Hematopoietic multipotent progenitor cell (in vitro differentiated cells): ENCODE measurements at regions not wholly inside any gene's neighbourhood (a gene's known extent, or its start where the extent isn't known, plus 50 kb on each side); places are given as distances from the start of the nearest gene placed in this dataset.

Experiments used
- DNase-seq, 3 donors: peaks; one replicate each; pipeline ENCODE4 v3.0.0-alpha.2; 2011 to 2015; ENCODE audit warnings: low read depth in 2 of 3, low spot score in 2 of 3

DNA sequence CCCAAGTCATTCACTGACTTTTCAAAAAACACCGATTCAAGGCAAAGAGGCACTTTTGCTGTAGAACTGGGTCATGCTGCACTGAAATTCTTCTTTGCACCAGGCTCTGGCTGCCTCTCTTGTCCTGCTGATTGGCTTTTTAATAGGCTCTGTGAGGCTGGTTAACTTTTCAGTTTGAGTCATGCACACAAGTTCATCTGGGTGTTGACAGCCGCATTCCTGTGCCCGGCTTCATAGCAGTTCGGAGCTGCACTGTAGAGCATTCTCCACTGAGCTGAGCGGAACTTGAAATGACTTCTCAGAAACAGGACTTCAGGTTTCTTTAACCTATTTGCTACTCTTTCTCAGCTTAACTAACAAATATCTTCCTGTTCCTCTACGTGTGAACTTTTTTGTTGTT lies 978.3 kb downstream of the UQCRFS1 start:
- DNase-seq = no peak

DNA sequence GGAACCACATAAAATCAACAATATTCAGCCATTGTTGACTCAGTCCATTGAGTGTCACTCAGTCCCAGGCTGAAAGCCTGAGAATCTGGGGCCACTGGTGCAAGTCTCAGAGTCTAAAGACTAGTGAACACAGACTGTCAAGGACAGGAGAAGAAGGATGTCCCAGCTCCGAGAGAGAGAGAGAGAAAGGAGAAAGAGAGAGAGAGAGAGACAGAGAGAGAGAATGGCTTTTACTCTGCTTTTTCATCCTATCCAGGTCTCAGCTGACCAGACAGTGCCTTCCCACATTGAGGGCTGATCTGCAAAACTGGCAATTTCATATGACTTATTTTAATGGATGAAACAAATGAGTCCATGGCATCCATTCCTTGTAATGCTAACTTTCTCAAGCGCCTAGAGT lies 984.1 kb downstream of the UQCRFS1 start:
- no peak for DNase-seq

DNA sequence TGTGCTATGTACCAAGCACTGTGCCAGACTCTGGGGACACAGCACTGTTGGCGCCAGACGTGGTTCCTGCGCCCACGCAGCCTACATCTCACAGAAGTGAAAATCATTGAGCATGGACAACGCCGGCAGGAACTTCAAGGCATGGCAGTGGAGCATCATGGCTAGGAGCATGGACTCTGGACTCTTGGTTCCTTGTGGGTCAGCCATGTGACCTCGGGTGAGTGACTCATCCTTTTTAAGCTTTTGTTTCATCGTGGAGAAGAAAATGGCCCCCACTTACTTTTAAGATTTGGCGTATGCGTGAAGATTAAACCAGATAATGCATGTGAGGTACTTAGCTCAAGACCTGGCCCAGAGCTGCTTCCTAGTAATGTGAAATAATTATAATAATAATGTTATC lies 988.5 kb downstream of the UQCRFS1 start:
- DNase-seq = no peak

DNA sequence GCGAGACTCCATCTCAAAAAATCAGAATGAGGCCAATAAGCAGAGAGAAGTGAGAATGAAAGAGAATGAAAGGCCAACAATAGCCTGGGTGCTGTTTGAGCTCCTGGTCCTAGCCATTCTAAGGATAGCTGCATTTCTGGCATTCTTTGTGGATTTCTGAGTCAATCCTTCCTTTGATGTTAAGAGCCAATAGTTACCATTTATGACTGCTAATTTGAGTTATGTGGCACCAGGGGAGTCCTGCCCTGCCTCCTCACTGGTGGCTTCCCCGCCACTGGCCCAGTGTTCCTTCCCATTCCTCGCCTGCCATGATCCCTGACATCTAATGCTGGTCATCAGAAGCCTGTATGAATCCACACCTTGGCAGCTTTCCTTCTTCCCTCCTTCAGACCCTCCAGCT lies 991.2 kb downstream of the UQCRFS1 start:
- DNase-seq = no peak

DNA sequence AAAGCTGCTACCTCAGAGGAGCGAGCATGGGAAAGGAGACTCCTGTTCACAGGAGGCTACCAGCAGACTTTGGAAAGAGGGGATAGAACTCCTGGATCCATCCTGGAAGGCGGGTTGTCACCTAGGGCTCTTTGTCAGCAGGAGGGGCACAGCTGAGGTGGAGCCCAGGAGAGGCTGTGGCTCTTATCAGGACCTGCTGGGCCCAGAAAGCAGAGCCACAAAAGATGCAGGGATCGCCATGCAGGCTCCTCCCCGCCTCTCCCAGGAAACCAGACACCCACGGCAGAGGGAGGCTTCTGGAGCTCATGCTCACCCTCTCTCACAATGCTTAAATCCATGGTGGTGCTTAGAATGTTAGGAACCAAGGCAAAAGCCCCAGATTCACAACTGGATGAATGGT lies 994.2 kb downstream of the UQCRFS1 start:
- no peak for DNase-seq

DNA sequence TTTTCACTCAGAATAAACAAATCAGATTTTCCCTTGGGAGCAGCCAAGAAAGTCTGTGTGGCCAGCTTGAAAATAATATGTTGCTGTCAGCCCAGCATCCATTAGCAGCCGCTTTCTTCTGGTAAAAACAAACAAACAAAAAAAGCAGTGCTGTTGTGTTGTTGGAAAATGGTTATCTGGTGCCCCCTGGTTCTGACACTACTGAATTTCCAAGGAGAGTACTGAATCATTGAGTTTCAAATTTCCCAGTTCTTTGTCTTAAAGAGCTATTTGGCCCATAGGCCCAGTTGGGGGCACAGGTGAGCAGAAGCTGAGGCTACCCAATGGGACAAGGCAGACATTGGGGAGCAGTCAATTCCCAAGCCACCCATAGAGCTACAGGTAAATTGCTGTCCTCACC lies 995.9 kb downstream of the UQCRFS1 start:
- DNase-seq = no peak

DNA sequence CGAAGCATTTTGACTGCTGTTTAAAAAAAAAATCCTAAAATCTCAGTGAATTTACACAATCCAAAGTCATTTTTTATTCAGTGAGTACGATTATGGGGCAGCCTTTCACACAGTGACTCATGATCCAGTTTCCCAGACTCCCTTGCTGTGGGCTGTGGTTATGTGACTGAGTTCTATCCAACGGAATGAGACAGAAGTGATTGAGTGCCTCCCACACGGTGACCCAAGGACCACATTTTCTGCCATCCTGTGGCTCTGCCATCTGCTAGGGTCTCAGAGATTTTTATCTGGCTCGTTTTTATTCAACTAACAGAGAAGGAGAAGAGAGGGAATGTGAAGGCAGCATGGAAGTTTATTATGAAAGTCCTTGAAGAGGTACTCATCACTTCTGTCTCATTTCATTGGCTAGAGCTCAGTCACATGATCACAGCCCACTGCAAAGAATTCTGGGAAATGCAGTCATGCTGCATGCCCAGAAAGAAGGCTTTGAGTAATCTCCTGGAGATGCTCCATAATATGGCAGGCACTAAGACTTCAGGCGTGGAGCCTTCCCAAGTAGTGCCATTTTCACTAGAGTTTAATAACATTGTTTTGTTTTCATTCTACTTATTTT lies 999.4 kb downstream of the UQCRFS1 start:
- DNase-seq = no peak

DNA sequence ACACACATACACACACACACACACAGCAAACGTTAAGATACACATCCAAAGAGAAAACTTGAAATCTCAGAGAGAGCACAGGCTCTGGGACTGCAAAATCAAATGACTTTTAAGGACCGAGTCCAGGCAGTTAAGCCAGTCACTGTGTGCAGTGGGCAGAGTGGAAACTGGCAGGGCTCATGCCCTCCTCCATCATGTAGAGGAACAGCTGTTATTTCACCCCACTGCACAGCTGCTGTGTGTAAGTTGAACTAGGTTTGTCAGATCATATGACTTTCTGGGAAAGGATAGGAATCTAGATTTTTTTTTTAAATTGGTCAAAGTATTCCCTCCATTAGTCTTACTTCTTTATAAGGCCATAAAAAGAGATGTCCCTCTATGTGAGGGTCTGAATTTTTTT lies 1002.1 kb downstream of the UQCRFS1 start:
- no peak for DNase-seq

DNA sequence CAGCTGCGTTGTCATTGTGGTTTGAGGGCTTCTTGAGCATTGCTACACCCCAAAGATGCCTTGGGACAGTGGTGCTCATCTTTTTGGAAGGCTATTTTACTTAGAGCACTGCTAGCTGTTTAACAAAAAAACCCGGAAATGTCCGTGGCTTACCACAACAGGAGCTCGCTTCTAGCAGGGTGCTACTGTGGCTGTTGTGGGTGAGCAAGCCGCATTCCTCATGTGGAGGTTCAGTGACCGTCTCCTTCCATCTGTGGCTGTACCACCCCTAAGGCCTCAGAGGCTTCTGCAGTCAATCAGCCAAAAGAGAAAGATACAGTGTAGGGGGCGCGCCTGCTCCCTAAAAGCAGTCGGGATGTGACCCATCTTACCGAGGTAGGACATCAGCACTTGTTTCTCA lies 1004.2 kb downstream of the UQCRFS1 start:
- no peak for DNase-seq

DNA sequence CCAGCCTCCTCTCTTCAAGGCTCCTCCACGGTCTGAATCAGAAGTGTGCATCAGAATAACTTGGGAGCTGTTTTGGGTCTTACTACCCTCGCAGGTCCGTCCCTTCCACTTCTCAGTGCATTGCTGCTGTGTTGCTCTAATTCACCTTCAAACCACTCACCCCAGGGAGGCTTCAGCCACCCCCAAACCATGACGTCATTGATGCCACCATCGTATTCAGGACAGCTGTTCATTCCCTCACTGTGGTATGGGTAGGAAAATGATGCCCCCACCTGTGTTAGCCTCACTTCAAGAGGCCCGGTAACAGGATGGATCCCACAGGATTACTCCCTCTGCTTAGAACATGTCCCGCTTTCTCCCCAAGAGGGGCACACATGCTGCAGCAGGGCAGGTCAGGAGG lies 1005.7 kb downstream of the UQCRFS1 start:
- DNase-seq = no peak

DNA sequence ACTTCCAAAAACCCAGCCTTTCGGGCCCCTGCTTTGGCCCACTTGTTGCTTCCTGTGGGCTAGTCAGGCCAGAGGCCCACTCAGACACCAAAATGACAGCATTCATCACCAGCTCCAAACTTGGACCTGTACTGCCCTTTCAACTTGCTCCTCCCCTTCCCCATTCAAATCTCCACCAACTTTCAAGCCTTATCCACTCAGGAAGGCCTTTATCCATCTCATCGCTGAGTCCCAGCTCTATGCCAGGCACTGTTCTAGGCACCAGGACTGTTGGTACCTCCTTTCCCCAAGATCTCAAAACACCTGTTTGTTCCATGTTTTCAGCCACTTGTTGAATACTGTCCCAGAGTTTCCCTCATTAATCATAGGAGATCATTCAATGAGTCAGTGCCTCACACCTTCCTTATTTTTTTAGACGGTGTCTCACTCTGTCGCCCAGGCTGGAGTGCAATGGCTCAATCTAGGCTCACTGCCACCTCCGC lies 1011.4 kb downstream of the UQCRFS1 start:
- DNase-seq = no peak

DNA sequence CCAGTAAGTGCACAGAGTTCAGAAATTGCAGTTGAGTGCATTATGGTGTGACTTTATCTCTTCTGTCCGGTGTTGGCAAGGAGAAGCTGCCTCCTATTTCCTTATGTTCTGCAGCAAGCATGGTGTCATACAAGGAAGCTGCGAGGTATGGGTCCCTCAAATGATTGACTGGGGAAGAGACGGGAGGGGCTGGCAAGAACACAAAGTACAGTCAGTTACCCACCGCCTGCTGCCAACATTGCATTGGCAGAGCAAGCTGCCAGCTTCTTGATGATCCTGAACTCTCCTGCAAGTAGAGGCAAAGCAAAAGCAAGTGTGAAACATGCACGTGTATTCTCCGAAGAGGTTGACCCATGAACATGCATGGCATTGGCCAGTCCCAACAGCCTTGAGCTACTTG lies 1013.6 kb downstream of the UQCRFS1 start:
- DNase-seq = no peak

DNA sequence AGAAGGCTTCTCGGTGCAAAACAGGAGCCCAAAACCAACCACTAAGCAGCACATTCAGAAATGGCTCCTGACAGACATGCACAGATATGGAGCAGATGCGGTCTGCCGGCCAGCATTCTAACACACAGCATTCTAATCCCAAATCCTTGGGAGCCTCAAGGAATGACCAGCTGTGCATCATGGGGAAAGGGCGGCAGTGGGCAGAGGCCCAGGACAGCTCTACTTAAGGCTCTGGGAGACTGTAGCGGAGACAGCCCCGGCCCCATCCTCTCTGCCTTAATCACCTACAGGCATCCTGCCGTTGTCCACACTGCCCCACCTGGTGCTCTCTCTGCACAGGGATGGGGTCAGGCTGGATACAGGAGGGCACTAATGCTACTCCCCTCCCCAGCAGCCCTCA lies 1016.0 kb downstream of the UQCRFS1 start:
- DNase-seq = no peak

DNA sequence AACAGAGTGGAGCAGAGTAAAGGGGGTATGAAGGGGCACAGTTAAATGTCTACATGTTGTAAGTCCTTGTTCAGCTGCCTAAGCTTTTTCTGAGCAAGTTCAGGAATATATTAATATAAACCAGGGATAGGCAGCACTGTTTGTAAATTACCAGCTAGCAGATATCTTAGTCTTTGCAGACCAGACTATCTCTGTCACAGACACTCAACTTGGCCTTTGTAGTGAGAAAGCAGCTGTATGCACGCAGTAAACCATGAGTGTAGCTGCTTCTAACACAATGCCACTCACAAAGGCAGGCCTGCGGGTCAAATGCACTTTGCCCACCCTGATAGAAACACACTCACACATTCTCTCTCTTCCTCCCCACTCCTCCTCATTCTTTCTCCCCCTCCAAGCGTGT lies 1016.9 kb downstream of the UQCRFS1 start:
- DNase-seq = no peak

DNA sequence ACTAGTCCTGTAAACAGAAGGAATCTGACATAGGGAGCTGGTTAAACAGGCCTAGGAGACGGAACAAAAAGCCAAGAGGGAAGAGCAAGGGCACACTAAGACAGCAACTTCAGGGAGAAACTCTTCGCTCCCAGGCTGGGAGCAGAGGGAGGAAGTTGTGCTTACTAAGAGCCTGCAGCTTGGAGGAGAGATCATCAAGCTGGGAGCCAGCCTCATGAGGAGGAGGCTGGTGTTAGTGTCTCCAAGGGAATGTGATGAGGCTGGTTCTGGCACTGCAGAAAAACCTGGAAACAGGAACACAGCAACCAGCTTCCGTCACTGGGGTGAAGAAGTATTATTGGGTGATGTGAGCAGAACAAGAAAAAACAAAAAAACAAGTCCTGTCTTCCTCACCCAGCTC lies 1027.3 kb downstream of the UQCRFS1 start:
- DNase-seq = no peak

DNA sequence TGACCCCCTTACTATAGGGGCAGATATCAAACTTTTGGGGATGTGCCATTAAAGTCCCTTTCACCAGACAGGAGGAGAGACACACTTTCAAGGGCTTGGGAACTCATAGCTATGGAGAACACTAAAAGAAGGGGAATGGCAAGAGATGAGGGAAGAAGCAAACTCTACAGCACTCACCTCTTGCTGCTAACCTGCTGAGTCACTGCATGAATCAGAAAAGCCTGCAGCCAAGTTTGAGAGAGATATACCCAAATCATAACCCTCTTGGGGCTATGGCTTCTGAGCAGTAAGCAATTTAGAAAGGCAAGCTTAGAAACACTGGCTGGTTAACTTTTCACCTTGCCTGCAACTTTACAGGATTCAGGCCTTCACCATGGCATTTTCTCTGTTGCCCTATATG lies 1028.0 kb downstream of the UQCRFS1 start:
- no peak for DNase-seq

DNA sequence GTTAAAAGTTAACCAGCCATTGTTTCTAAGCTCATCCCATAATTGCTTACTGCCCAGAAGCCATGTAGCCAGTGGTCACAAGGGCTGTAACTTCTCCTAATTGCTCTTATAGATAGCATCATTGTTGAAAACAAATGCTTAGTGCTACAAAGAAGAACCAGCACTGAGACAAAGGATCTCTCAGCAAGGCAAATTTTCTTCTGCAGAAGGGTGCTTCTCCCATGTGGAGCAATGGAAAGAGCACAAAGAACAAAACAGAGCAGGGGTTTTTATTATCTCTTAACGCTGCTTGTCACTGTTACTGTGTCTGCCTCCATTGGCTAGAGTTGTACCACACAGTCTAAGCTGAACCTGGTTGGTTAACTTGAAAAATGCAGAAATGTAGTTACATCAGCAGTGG lies 1036.8 kb downstream of the UQCRFS1 start:
- no peak for DNase-seq

DNA sequence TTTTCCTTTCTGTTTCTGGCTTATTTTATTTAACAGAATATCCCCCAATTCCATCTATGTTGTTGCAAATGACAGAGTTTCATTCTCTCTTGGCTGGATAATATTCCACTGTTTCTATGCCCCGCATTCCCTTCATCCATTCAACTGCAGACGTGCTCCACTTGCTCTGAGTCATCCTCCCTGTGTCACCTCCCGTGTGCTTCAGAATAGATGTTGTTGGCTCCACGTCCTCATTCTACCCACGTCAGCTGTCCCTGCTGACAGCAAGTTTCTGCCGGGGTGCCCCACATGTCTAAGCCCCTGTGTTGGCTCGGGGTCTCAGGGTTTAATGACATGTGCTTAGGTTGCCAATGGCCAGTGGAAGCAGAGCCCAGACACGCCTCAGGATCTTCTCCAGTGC lies 1041.0 kb downstream of the UQCRFS1 start:
- no peak for DNase-seq

DNA sequence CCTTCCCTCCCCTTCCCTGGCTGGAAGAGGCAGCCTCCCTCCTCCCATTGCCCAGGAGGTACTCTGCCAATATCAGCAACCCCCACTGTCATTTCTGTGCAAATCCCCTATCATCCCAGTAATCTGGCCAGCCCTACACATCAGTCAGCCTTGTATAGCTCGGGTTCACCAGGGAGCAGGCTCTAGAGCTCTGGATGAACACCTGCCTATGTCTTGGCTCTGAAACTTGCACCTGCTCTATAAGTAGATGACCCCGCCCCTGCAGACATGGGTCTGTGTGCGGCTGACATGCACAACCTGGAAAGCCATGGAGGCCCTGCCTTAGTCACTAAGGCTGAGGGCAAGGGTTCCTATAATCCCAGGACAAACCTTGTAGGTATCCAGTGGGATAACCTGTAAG lies 1042.9 kb downstream of the UQCRFS1 start:
- no peak for DNase-seq

DNA sequence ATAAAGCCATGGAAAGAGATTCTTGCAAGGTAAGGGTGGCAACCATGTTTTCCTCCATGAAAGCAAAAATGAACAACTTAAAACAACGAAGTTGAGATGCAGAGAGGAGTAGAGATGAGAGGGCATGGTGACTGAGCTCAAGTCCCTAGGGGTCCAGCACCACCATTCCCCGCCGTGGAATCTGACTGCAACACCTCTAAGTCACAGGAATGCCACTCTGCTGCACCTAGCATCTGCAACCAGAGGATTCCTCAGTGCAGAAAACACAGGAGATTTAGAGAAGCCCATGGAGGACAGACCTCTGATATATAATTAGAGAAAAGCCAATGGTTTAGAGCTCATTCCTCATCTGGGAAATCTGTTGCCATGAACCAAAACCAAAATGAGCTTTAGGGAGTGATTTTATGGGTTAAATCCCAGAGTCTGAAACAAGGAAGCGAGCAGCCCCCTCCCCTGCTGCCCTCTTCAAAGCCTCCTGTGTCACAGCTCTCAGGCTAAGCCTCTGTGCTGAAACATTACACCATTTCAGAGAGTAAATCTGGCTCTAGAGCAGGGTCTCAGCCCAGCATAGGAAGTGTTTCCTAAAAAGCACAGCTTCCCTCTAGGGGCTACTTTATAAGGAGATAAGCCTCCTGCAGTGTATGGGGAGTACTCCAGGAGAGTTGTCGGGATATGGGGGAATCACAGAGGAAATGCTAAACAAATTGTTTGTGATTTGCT lies 1043.6 kb downstream of the UQCRFS1 start:
- DNase-seq = no peak

DNA sequence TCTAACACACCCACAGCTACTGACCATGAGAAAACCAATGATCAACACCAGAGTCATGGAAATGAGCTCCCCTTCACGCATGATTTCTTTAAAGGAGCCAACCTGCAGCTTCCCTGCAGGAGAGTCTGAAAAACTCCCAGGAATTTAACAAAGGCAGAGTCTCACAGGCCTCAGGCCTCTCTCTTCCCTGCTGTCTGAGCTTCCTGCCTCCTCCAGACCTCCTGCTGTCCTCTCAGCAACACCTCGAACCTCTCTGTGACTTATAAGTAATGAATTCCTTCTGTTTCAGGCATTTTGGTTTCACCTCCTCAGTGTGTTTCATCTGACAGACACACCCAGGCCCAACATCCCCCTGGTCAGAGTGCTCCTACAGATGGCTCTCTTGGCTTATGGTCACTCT lies 1044.4 kb downstream of the UQCRFS1 start:
- DNase-seq = no peak

DNA sequence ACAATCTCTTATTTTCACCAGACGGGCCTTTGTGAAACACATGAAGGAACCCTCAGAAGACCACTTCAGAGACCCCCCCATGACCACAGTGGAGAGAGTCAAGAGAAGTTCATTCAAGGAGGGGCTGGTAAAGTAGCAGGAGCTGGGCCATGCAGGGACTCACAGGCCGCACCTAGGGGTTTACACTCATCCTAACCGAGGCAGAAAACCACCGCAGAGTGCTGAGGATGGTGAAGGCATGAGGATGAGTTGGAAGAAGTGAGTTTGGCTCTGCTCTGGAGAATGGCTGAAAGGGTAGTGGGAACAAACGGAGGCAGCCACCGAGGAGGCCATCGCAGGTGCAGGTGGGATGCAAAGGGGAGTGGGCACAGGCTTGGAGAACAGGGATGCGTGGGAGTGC lies 1046.9 kb downstream of the UQCRFS1 start:
- DNase-seq = no peak

DNA sequence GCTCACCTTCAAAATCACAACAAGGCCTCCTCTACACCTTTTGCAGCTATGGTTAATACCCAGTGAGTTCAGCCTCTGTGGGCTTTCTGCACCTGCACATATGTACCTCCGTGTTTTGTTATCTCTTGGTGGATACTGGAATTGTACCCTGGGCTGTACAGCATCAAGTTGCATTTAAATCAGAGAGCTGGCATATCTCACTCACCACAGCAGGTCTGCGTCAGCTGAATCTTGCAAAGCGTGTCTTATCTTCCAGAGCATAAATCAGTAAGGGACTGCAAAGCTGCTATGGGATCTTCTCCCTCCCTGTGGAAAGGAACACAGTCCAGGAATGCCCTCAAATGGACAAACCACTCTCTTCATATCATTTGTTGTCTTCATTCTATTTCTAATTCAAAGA lies 1048.7 kb downstream of the UQCRFS1 start:
- no peak for DNase-seq
